Loucy (cell line): ENCODE measurements at regions not wholly inside any gene's neighbourhood (a gene's known extent, or its start where the extent isn't known, plus 50 kb on each side); places are given as distances from the start of the nearest gene placed in this dataset.

ENCODE experiments used
- EZH2phosphoT487 ChIP-seq: fragments of 200-600 bp; IDR thresholded peaks from 2 replicates; pipeline ENCODE4 v1.6.1; 2018; ENCODE audit warnings: antibody characterized with exemption, mild to moderate bottlenecking, moderate library complexity, borderline replicate concordance
- TF ChIP-seq, protein P1 (sequence below): fragments of 200-600 bp; sonication (generic); conservative IDR thresholded peaks from 2 replicates; pipeline ENCODE4 v1.5.1; 2014; ENCODE audit warnings: mild to moderate bottlenecking, antibody characterized with exemption, low read length

DNA sequence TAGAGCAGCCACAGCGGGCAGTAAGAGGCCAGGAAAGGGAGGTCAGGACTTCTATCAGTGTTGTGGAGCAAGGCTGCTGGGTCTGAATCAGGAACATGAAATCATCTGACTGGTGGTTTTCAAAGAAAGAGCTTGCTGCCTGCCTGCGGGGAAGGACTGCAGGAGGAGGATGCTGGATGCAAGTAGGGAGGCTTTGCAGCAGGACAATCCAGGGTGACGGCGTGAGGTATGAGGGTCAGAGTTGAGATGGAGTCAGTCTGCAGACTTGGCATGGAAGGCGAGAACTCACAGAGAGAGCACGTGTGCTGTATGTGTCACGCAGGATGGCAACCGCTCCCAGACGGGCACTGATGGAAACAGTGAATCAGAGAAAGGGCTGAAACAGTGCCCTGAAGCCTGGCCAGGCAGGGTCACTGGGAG lies 59.2 kb upstream of the CD93 start:
- TF ChIP-seq, protein P1, sequence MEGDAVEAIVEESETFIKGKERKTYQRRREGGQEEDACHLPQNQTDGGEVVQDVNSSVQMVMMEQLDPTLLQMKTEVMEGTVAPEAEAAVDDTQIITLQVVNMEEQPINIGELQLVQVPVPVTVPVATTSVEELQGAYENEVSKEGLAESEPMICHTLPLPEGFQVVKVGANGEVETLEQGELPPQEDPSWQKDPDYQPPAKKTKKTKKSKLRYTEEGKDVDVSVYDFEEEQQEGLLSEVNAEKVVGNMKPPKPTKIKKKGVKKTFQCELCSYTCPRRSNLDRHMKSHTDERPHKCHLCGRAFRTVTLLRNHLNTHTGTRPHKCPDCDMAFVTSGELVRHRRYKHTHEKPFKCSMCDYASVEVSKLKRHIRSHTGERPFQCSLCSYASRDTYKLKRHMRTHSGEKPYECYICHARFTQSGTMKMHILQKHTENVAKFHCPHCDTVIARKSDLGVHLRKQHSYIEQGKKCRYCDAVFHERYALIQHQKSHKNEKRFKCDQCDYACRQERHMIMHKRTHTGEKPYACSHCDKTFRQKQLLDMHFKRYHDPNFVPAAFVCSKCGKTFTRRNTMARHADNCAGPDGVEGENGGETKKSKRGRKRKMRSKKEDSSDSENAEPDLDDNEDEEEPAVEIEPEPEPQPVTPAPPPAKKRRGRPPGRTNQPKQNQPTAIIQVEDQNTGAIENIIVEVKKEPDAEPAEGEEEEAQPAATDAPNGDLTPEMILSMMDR, result no peak
- TF ChIP-seq EZH2phosphoT487, result no peak
